K562 (cell line): ENCODE measurements at regions not wholly inside any gene's neighbourhood (a gene's known extent, or its start where the extent isn't known, plus 50 kb on each side); places are given as distances from the start of the nearest gene placed in this dataset.

Experiments
- CXXC5 ChIP-seq: fragments of 250-450 bp; sonication (Bioruptor Pico); IDR thresholded peaks from 2 replicates; pipeline ENCODE4 v1.8.0; 2022; ENCODE audit warnings: inconsistent platforms, mild to moderate bottlenecking, moderate library complexity
- GABPA ChIP-seq: fragments of 200-800 bp; sonication (Bioruptor generic); conservative IDR thresholded peaks from 2 replicates; pipeline ENCODE4 v1.6.1; 2016; ENCODE audit warnings: low read depth, missing genetic modification characterization, missing compliant biosample characterization
- HMGN3 ChIP-seq: IDR thresholded peaks from 2 replicates; pipeline ENCODE4 v1.6.1; 2011; ENCODE audit warnings: borderline replicate concordance, low read depth, mild to moderate bottlenecking, mixed read lengths, low read length; ENCODE audit not compliant: insufficient read length; ENCODE audit errors: extremely low read depth
- POLR2AphosphoS2 ChIP-seq: IDR thresholded peaks from 2 replicates; pipeline ENCODE4 v1.6.1; 2012; ENCODE audit warnings: low read length, improper control_type of control experiment
- TF ChIP-seq, protein P1 (sequence below), 3 experiments: IDR thresholded peaks in 2 of 3; conservative IDR thresholded peaks in 1 of 3; 2 replicates each; pipeline ENCODE4 v1.5.1; 2011 to 2012; ENCODE audit warnings: low read length in 3 of 3, mild to moderate bottlenecking in 3 of 3, control low read depth in 2 of 3, improper control_type of control experiment in 1 of 3, inconsistent platforms in 1 of 3, low read depth in 1 of 3, mixed read lengths in 1 of 3, moderate library complexity in 1 of 3; ENCODE audit not compliant: insufficient read depth in 2 of 3

- TF ChIP-seq, protein P1, sequence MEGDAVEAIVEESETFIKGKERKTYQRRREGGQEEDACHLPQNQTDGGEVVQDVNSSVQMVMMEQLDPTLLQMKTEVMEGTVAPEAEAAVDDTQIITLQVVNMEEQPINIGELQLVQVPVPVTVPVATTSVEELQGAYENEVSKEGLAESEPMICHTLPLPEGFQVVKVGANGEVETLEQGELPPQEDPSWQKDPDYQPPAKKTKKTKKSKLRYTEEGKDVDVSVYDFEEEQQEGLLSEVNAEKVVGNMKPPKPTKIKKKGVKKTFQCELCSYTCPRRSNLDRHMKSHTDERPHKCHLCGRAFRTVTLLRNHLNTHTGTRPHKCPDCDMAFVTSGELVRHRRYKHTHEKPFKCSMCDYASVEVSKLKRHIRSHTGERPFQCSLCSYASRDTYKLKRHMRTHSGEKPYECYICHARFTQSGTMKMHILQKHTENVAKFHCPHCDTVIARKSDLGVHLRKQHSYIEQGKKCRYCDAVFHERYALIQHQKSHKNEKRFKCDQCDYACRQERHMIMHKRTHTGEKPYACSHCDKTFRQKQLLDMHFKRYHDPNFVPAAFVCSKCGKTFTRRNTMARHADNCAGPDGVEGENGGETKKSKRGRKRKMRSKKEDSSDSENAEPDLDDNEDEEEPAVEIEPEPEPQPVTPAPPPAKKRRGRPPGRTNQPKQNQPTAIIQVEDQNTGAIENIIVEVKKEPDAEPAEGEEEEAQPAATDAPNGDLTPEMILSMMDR (IDR thresholded peaks at IDR 0.05 in 2 of 3, conservative IDR thresholded peaks at IDR 0.05 in 1 of 3; ENCODE audit: insufficient read depth in 2 of 3, low read depth in 1 of 3, low read length in 3 of 3), result no peak
- TF ChIP-seq POLR2AphosphoS2, result no peak
- no peak for TF ChIP-seq CXXC5
- TF ChIP-seq HMGN3, result no peak
- TF ChIP-seq GABPA (tag), result no peak
These were observed 384.3 kb downstream of the EFNB2 start for GRCh38 chr13:106151056-106151699.
